ENCODE measurements at regions not wholly inside any gene's neighbourhood (a gene's known extent, or its start where the extent isn't known, plus 50 kb on each side); places are given as distances from the start of the nearest gene placed in this dataset.

GRCh38 chr7:115662676-115663075 lies 367.9 kb downstream of the TFEC start:
- FAIRE-seq (no peak), DNase-seq (no peak)
- H3K27me3 ChIP-seq (ENCODE audit: control insufficient read depth, insufficient read depth, low read length), result no peaks in the 10 kb centered on the region

GRCh38 chr7:115662120-115662519 lies 368.4 kb downstream of the TFEC start:
- Histone ChIP-seq H3K4me3 (ENCODE audit: low read length in 3 of 3) (no peak overlapping the region), H3K4me1 (ENCODE audit: control insufficient read depth in 2 of 3, insufficient read depth in 2 of 3, low read depth in 1 of 3, low read length in 3 of 3) (no peaks in the 10 kb centered on the region), H3K27ac (ENCODE audit: low read depth in 2 of 2, low read length in 2 of 2) (no peak overlapping the region), H3K27me3 (ENCODE audit: control insufficient read depth, insufficient read depth, low read length) (no peaks in the 10 kb centered on the region), H3K9ac (ENCODE audit: low read length in 3 of 3) (no peak overlapping the region), H3K36me3 (ENCODE audit: control insufficient read depth in 2 of 3, insufficient read depth in 3 of 3, low read length in 3 of 3) (no peaks in the 10 kb centered on the region), H3K9me3 (ENCODE audit: control insufficient read depth in 2 of 3, insufficient read depth in 1 of 3, low read length in 3 of 3) (no peaks in the 10 kb centered on the region)
- DNase-seq (no peak), FAIRE-seq (no peak)
- intact Hi-C loops (cut with DNase I), result no loop called here
- no peak for TF ChIP-seq CTCF (IDR thresholded peaks at IDR 0.05; ENCODE audit: borderline replicate concordance, extremely low read depth, insufficient read depth)

More at GRCh38 chr7:115662676-115663075, 367.9 kb downstream of the TFEC start:
- H3K9me3 ChIP-seq (ENCODE audit: control insufficient read depth in 2 of 3, insufficient read depth in 1 of 3, low read length in 3 of 3), result no peaks in the 10 kb centered on the region
- H3K27ac ChIP-seq (ENCODE audit: low read depth in 2 of 2, low read length in 2 of 2), result no peak overlapping the region
- intact Hi-C loops (cut with DNase I), result no loop called here
- no peaks in the 10 kb centered on the region for H3K36me3 ChIP-seq (ENCODE audit: control insufficient read depth in 2 of 3, insufficient read depth in 3 of 3, low read length in 3 of 3)
- H3K4me3 ChIP-seq (ENCODE audit: low read length in 3 of 3), result no peak overlapping the region
- TF ChIP-seq CTCF (IDR thresholded peaks at IDR 0.05; ENCODE audit: borderline replicate concordance, extremely low read depth, insufficient read depth), result no peak
- H3K9ac ChIP-seq (ENCODE audit: low read length in 3 of 3), result no peak overlapping the region
- no peaks in the 10 kb centered on the region for H3K4me1 ChIP-seq (ENCODE audit: control insufficient read depth in 2 of 3, insufficient read depth in 2 of 3, low read depth in 1 of 3, low read length in 3 of 3)

GRCh38 chr7:115658223-115658622 lies 372.3 kb downstream of the TFEC start:
- intact Hi-C loops (cut with DNase I), result no loop called here
- no peak overlapping the region for H3K27ac ChIP-seq (ENCODE audit: low read depth in 2 of 2, low read length in 2 of 2)
- H3K9ac ChIP-seq (ENCODE audit: low read length in 3 of 3), result no peak overlapping the region
- H3K4me3 ChIP-seq (ENCODE audit: low read length in 3 of 3), result no peak overlapping the region
- H3K9me3 ChIP-seq (ENCODE audit: control insufficient read depth in 2 of 3, insufficient read depth in 1 of 3, low read length in 3 of 3), result no peaks in the 10 kb centered on the region
- no peaks in the 10 kb centered on the region for H3K27me3 ChIP-seq (ENCODE audit: control insufficient read depth, insufficient read depth, low read length)
- DNase-seq (no peak), FAIRE-seq (no peak)
- no peaks in the 10 kb centered on the region for H3K36me3 ChIP-seq (ENCODE audit: control insufficient read depth in 2 of 3, insufficient read depth in 3 of 3, low read length in 3 of 3)
- H3K4me1 ChIP-seq (ENCODE audit: control insufficient read depth in 2 of 3, insufficient read depth in 2 of 3, low read depth in 1 of 3, low read length in 3 of 3), result peaks cover 0 to 6% (median 0%) of the 10 kb centered on the region in 3 donors
- no peak for TF ChIP-seq CTCF (IDR thresholded peaks at IDR 0.05; ENCODE audit: borderline replicate concordance, extremely low read depth, insufficient read depth)
